HG03135 (cell line): ENCODE measurements at regions not wholly inside any gene's neighbourhood (a gene's known extent, or its start where the extent isn't known, plus 50 kb on each side); places are given as distances from the start of the nearest gene placed in this dataset.
"Not testable (repeated sequence)": the region's sequence is repeated elsewhere in the genome, so short reads cannot be mapped to it uniquely, and the experiment has no call there.

ENCODE experiments used
- ATAC-seq: cut with Tn5 transposase; IDR thresholded peaks from one replicate; pipeline ENCODE4 v1.9.1; 2021; ENCODE audit warnings: mild to moderate bottlenecking, moderate library complexity; ENCODE audit not compliant: unreplicated experiment

GRCh38 chrX:46178763-46179162 is 366.5 kb downstream of the ZNF674 start:
- ATAC-seq: no peak

DNA sequence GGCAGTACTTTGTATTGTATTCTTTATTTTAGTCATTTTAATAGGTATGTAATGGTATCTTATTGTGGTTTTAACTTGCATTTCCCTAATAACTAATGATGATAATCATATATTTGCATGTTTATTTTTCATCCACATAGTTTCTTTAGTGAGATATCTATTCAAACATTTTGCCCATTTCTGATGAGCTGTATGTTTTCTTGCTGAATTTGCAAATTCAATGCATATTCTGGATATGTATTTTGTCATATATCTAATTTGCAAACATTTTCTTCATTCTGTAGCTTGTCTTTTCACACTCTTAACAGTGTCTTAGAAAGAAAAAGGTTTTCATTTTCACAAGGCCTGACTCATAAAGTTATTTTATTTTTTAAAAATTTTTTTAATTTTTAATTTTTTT is 372.1 kb downstream of the ZNF674 start:
- no peak for ATAC-seq

- not testable (repeated sequence) for ATAC-seq
Observed at GRCh38 chrX:46171457-46171856, 373.8 kb downstream of the ZNF674 start.

GRCh38 chrX:46169808-46170207 is 375.4 kb downstream of the ZNF674 start:
- no peak for ATAC-seq

DNA sequence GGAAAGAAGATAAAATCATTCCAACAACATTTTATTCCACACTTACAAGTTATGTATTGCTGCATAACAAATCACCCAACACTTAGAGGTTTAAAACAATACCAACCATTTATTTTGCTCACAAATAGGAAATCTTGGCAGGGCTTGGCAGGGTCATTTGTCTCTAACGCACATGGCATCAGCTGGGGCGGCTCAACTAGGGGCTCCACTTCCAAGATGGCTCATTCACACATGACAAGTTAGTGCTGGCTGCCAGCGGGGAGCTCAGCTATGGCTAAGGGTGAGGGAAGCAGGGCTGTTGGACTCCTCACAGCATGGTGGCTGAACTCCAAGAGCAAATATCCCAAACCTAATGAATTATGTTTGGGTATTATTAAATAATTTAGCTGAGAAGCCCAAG is 377.0 kb downstream of the ZNF674 start:
- ATAC-seq: no peak

DNA sequence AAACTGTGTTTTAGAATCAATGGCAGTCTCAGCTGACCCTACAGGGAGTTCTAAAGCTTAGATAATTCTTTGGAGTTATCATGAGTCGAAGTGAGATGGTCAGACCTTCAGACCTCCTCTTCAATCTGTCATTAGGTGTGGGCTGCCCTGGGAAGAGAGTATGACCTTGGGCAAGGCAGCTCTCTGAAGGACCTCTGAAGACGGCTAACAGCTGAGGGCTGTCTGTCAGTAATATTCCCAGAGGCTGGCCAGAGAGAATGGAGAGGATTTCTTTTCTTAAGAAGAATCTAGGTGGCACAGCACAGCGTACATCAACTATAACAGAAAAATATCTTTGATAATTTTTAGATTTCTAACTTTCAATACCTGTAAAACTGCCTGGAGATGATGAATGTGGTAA is 379.4 kb downstream of the ZNF674 start:
- ATAC-seq: no peak

DNA sequence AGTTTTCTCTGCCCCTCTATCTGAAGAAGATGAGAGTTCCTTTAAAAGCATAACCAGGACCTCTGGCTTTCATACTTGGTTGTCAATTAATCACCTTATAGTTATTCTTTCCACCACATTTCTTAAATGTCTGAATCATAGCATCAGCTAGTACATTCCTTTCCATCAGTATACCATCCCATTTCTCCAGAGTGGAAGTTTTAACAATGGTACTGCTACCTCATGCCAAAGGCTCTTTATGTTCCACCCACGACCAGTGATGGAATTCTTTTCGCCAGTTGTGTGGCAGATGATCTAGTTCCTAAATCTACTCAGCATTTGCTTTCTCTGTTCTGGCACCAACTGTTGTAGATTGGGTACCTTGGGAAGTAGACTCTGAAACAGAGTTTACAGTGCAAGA is 379.8 kb downstream of the ZNF674 start:
- no peak for ATAC-seq

GRCh38 chrX:46152756-46153155 is 392.5 kb downstream of the ZNF674 start:
- ATAC-seq: no peak

GRCh38 chrX:46151332-46151731 is 393.9 kb downstream of the ZNF674 start:
- not testable (repeated sequence) for ATAC-seq

DNA sequence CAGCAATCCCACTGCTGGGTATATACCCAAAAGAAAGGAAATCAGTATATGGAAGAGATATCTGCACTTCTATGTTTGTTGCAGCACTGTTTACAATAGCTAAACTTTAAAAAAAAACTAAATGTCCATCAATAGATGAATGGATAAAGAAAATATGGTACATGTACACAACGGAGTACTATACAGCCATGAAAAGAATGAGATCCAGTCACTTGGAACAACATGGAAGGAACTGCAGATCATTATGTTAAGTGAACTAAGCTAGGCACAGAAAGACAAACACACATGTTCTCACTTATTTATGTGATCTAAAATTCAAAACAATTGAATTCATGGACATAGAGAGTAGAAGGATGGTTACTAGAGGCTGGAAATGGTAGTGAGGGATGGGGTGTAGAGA is 400.7 kb downstream of the ZNF674 start:
- no peak for ATAC-seq

DNA sequence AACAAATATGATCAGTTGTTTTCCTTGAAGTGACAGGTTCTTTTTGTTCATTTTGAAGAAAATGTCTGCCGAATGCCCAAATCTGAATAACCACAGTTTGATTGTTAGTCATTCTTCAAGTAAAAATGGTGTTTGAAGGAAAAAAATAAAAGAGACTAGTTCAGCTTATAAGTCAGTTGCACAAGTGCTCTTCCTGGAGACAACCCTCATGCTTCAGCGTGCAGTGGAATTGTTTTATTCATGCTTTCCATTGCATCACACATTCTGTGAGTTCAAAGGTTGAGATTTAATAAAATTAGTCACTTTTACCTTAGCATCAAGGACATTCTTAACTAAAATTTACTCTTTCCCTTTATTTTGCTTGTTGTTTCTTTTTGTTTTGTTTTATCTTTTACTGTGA is 404.9 kb downstream of the ZNF674 start:
- no peak for ATAC-seq

DNA sequence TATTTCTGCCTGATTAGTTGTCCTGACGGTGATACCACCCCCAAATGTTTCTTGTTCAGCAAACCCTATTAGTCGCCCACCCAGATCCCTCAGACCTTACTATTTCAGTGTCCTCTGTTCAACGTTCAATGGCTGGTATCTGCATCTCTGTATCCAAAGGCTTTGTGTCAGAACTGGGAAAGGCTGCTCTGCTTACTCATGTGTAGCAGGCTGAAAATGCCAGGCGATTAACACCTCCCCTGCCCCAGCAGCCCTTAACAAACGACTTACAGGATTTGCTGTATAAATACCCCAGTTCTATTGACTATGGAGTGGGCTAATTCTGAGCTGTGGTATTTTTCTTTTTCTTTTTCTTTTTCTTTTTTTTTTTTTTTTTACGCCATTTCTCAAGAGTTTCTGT is 415.0 kb downstream of the ZNF674 start:
- ATAC-seq: no peak

DNA sequence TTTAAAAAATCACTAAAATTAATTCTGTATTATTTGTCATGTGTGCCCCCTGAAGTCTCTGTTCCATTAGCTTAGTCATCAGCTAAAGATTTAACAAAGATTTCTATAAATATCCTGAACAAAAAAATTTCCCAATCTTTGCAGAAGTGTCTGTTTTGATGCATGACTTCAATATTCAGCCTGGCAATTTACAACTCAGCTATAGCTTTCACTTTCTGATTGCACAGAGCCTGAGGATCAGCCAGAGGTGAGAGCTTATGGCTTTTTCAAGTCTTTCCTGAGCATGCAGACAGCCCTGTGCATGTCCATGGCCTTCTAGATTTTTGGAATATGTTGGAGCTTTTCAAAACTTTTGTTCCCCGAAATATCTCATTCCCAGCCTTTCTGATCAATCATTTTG is 420.1 kb downstream of the ZNF674 start:
- no peak for ATAC-seq

GRCh38 chrX:46117234-46117633 is 428.0 kb downstream of the ZNF674 start:
- no peak for ATAC-seq

- ATAC-seq: not testable (repeated sequence)
Observed at GRCh38 chrX:46087310-46087709, 457.9 kb downstream of the ZNF674 start.

GRCh38 chrX:46080121-46080520 is 465.1 kb downstream of the ZNF674 start:
- not testable (repeated sequence) for ATAC-seq

DNA sequence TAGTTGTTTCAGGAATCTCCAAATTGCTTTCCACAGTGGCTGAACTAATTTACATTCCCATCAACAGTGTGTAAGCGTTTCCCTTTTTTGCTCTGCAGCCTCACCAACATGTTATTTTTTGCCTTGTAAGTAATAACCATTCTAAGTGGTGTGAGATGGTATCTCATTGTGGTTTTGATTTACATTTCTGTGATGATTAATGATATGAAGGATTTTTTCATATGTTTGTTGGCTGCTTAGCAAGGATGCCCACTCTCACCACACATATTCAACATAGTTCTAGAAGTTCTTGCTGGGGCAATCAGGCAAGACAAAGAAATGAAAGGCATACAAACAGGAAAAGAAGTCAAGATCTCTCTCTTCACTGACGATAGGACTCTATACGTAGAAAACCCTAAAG is 472.4 kb downstream of the ZNF674 start:
- no peak for ATAC-seq

- ATAC-seq: no peak
Observed at GRCh38 chrX:46072372-46072771, 472.8 kb downstream of the ZNF674 start.

- no peak for ATAC-seq
Observed at GRCh38 chrX:46070421-46070820, 474.8 kb downstream of the ZNF674 start.

DNA sequence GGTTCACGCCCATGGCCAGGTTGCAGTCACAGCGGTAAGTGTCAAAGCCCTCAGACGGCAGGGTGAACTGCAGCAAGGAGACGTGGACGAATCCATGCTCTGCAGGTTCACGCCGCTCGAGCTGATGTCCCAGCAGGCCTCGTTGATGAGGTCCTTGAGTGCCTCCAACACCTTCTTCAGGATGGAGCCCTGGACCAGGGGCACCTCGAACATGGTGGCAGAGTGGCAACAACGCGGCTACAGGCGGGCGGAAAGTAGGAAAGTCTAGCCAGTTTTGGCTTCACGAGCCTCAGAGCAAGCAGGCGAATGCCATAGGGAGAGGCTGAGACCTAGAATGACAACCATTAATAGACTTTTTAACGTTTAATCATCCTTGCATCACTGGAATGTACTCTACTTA is 485.9 kb downstream of the ZNF674 start:
- no peak for ATAC-seq

DNA sequence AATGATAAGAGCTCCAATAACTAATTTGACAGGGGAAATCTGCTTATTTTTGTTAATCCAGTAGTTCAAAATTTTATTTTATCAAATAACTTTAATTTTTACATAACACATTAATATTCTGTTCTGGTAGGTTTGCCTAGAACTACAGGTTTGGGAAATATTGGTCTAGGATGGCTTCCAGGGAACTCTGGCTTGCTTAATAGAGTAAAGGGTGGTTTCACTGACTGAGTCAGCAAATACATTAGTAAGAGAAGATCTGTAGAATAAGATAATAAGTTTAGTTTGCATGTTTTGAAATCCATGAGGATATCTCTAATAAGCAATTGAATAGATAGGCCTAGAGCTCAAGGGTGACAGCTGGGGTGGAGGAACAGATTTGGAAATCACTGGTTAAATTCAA is 500.7 kb downstream of the ZNF674 start:
- no peak for ATAC-seq

DNA sequence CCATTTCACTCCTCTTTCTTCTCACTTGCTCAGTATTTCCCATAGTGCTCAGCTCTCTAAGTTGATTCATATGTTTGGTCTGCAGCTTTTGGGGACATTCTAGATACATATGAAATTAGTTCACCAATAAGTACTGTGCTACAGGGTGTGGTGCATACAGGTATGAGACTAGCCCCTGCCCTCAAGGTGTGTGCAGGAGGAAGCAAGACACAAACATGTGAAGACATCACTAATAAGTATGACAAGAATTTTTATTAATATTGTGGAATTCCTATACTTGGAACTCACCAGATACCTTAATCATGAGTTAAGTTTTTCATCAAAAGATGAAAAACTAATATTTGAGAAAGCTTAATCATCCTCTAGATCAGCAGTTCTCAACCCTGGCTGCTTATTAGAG is 505.2 kb downstream of the ZNF674 start:
- ATAC-seq: no peak

DNA sequence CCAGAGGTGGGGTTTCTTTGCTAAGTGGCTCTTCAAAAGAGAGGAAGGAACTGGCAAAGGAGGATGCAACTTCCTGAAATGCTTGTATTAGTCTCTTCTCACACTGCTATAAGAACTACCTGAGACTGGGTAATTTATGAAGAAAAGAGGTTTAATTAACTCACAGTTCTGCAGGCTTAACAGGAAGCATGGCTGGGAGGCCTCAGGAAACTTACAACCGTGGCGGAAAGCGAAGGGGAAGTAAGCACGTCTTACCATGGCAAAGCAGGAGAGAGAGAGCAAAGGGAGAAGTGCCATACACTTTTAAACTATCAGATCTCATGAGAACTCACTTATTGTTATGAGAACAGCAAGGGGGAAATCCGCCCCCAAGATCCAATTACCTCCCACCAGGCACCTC is 505.7 kb downstream of the ZNF674 start:
- no peak for ATAC-seq

- ATAC-seq: no peak
Observed at GRCh38 chrX:46036508-46036907, 508.7 kb downstream of the ZNF674 start.
